ENCODE measurements at regions not wholly inside any gene's neighbourhood (a gene's known extent, or its start where the extent isn't known, plus 50 kb on each side); places are given as distances from the start of the nearest gene placed in this dataset.
"Not testable (repeated sequence)": the region's sequence is repeated elsewhere in the genome, so short reads cannot be mapped to it uniquely, and the experiment has no call there.

DNA sequence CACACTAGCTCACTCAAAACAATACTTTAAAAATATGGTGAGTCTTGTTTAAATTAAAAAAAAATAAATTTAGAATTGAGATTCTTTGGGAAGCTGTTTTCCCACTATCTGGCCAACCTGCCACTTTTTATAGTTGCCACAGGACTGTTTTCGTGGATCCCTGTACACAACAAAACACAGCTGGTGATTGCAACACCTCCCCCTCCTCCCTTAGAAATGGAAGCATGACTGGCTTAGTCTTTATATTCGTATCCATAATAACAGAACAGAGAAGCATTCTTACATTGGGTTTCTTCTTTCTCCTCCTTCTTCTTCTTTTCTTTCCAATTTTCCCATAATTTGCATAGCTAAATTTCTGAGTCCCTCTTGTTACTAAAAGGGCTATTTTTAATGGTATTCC, 79.5 kb upstream of the GJB6 start:
- no peak for DNase-seq

GRCh38 chr13:20311022-20311421, 78.9 kb upstream of the GJB6 start:
- no peak for DNase-seq

- DNase-seq = no peak
Measured at GRCh38 chr13:20306039-20306438, 73.9 kb upstream of the GJB6 start.

GRCh38 chr13:20305587-20305986, 73.5 kb upstream of the GJB6 start:
- DNase-seq = no peak

DNA sequence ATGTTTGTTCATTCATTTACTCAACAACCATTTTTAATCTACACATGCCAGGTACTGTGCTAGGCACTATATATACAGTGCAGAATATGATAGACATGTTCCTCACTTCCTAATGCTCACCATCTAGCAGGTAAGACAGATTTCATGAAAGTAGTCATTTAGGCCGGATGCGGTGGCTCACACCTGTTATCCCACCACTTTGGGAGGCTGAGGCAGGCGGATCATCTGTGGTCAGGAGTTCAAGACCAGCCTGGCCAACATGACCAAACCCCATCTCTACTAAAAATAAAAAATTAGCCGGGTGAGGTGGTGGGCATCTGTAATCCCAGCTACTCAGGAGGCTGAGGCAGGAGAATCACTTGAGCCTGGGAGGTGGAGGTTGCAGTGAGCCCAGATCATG, 71.9 kb upstream of the GJB6 start:
- DNase-seq = not testable (repeated sequence)

- DNase-seq = no peak
Measured at GRCh38 chr13:20303636-20304035, 71.5 kb upstream of the GJB6 start.

- no peak for DNase-seq
Measured at GRCh38 chr13:20301403-20302071, 69.4 kb upstream of the GJB6 start.

DNA sequence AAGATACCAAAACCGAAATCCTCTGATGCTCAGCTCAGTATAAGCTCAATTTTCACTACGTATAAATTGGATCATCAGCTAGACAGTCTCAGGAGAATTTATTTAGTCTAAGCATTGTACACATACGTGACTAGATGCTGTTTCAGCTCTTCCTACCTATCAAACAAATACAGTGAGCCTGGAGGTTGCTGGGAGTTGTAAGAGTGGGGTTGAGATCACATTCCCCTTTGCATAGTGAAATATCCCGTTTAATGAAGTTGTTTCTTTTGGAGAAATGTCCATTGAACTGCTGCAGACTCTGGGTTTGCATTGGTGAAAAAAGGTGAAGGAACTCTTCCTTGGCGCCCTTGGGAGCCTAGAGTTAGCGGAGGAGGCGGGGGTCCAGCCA, 68.9 kb upstream of the GJB6 start:
- no peak for DNase-seq

- no peak for DNase-seq
Measured at GRCh38 chr13:20297181-20297580, 65.1 kb upstream of the GJB6 start.

- DNase-seq = no peak
Measured at GRCh38 chr13:20295956-20296355, 63.8 kb upstream of the GJB6 start.

DNA sequence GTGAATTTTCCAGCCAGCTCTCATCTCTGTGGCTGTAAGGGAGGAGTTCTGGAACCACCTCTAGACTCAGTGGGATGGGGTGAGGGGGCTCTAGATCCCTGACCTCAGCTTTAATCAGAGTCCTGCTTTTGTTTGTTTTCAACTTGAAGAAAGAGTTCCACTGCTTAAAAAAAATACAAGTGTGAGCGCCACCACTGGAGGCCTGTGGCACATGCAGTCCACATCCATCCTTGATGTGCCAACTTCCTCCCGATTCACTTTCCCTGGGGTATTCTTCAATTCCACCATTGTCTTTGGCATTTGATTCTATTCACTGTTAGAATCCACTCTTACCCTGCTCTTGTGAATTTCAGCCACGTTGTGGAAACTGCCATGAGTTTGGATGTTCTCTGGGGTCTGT, 62.4 kb upstream of the GJB6 start:
- no peak for DNase-seq

GRCh38 chr13:20292301-20292700, 60.2 kb upstream of the GJB6 start:
- DNase-seq = not testable (repeated sequence)

DNA sequence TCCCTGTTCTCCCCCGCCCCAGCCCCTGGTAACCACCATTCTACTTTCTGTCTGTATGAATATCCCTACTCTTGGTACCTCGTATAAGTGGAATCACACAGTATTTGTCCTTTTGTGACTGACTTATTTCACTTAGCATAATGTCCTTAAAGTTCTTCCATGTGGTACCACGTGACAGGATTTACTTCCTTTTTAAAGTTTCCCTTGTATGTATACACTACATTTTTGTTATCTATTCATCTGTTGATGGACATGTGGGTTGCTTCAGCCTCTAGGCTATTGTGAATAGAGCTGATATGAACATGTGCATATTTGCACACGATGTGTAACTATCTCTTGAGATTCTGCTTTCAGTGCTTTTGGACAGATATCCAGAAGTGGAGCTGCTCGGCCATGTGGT, 59.6 kb upstream of the GJB6 start:
- DNase-seq = no peak

DNA sequence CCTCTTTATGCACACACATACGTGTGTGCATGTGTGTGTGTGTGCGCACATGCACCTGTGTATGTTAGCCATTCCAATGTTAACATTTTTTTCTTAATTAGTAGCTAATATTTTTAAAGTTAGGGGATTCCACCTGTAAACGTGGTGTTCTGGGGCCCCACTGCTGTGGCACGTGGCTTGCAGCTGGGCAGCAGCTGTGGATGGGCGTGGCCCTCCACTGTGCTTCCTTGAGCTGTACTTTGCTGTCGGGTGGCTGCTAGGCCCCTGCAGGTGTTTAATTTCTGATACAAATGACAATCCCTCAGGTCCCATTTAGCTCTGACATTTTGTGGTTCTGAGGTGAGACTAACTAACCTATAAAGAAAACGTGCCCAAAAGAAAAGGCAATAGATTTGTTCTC, 58.9 kb upstream of the GJB6 start:
- no peak for DNase-seq

DNA sequence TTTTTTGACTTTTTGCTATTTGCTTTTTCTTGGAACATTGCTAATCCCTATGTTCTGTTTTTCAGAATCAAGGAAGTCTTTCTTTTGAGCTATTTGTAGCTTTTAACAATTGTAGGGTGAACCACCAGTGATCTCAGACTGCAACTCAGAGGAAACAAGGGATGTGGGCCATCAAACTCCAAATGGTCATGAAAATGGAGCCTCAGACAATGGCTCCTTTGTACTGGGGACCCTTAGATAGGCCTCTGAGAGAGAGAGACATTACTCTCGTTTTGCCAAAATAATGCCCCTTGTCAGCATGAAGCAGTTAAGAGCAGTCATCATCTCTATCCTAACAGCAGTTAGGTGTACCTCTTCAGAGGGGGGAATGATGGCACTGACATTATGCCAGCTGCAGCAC, 56.4 kb upstream of the GJB6 start:
- DNase-seq = no peak

DNA sequence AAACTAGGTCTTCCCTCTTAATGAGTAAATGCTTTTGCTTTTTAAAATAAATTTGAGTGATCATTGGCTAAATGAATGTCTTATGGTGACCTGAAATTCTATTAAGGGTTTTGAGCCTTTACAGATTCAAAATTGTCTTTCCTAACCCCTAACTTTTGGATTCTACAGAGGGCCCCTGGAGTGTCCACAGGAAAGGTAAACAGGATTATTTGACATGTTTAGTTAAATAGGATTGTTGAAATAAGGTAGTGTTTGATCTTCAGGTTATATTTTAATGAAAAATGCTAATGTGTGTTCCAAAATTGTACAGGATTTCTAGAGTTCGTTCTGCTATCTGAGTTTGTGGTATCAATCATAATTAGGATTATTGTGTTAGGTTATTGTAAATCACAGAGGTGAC, 55.9 kb upstream of the GJB6 start:
- no peak for DNase-seq

DNA sequence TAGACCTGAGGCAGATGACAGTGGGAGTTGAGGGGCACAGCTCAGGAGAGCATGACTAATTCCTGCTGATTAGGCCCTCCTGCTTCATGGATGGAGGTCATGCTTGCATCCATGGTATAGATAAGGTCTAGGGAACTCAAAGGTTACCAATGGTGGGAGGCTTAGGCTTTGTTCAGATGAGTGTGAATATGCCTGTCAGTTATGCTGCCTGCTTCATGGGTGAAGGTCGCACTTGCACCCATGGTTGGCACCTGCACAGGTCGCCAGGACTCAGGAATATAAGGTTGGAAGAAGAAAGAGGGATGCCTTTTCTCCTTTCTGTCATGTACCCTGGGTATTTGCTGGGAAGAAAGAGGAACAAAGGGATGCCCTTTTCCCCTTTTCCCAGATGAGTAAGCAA, 53.4 kb upstream of the GJB6 start:
- no peak for DNase-seq
